ENCODE measurements at regions not wholly inside any gene's neighbourhood (a gene's known extent, or its start where the extent isn't known, plus 50 kb on each side); places are given as distances from the start of the nearest gene placed in this dataset.

DNA sequence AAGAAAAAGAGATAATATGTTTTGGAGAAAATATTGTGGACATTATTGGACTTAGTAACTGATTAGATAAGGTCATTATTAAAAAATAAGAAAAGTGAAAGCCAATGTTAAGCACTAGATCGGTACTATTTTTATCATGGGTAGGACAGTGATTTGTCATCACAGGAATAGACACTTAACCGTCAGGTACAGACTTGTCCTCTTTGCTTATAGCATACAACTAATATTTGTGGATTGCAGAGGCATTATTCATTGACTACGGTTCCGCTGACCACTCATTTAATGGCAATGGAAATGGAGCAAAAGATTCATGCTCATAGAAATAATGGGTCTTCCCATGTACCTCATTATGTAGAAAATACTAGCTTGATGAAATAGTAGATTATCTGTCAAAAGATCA is 596.3 kb upstream of the CA10 start:
- no peak overlapping the region for H3K27ac Mint-ChIP-seq (ENCODE audit: unreplicated experiment)

DNA sequence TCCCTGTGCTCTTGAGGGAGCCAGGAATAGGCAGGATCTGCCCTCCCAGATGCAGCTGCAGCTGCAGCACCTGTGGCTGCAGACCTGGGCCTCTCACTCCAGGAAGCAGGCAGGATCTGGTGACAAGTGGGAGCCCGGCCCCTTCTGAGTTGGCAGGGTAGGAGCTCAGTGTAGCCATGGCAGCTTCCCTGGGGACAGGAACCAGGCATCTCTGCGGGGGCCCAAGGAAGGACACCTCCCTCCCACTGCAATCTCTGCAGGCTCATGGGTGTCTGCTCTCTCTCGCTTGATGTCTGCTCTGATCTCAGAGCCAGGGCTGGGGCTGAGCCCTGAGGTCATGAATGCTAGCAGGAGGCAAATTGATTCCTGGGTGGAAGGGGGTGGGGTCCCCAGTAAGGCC is 592.5 kb upstream of the CA10 start:
- Mint-ChIP-seq H3K9me3 (ENCODE audit: low read depth) (no peaks in the 10 kb centered on the region), H3K36me3 (ENCODE audit: low read depth) (no peaks in the 10 kb centered on the region), H3K4me1 (ENCODE audit: low read depth) (no peaks in the 10 kb centered on the region), H3K27ac (ENCODE audit: unreplicated experiment) (no peak overlapping the region), H3K27me3 (ENCODE audit: low read depth) (no peaks in the 10 kb centered on the region), H3K4me3 (ENCODE audit: unreplicated experiment) (no peak overlapping the region)
- TF ChIP-seq, protein P1, sequence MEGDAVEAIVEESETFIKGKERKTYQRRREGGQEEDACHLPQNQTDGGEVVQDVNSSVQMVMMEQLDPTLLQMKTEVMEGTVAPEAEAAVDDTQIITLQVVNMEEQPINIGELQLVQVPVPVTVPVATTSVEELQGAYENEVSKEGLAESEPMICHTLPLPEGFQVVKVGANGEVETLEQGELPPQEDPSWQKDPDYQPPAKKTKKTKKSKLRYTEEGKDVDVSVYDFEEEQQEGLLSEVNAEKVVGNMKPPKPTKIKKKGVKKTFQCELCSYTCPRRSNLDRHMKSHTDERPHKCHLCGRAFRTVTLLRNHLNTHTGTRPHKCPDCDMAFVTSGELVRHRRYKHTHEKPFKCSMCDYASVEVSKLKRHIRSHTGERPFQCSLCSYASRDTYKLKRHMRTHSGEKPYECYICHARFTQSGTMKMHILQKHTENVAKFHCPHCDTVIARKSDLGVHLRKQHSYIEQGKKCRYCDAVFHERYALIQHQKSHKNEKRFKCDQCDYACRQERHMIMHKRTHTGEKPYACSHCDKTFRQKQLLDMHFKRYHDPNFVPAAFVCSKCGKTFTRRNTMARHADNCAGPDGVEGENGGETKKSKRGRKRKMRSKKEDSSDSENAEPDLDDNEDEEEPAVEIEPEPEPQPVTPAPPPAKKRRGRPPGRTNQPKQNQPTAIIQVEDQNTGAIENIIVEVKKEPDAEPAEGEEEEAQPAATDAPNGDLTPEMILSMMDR (IDR thresholded peaks at IDR 0.05), result no peak
- DNase-seq (ENCODE audit: low spot score), result no peak

More for the DNA sequence above, 596.3 kb upstream of the CA10 start:
- Mint-ChIP-seq H3K36me3 (ENCODE audit: low read depth) (no peaks in the 10 kb centered on the region), H3K9me3 (ENCODE audit: low read depth) (peaks cover 12% of the 10 kb centered on the region), H3K27me3 (ENCODE audit: low read depth) (no peaks in the 10 kb centered on the region), H3K4me1 (ENCODE audit: low read depth) (no peaks in the 10 kb centered on the region), H3K4me3 (ENCODE audit: unreplicated experiment) (no peak overlapping the region)
- DNase-seq (ENCODE audit: low spot score), result no peak
- TF ChIP-seq, protein P1 (IDR thresholded peaks at IDR 0.05), result no peak

DNA sequence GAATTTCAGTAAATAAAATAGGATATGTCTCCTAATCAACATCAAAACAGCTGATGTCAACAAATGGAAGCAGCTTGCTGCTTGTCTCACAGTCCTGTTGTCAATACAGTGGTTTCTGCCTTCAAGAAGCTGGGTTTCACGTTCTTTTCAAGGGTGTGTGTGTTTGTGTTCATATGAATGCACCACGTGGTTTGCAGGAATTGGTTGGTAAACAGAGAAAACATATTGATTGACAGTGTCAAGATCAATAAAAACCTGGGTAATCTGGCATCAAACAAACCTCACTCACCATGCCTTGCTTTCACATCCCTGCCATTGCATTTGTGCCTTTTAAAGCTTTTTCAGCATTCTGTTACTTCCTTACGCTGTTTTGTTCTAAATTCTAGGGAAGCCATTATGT is 585.7 kb upstream of the CA10 start:
- H3K4me1 Mint-ChIP-seq (ENCODE audit: low read depth), result no peaks in the 10 kb centered on the region
- TF ChIP-seq, protein P1 (IDR thresholded peaks at IDR 0.05), result no peak
- no peaks in the 10 kb centered on the region for H3K27me3 Mint-ChIP-seq (ENCODE audit: low read depth)
- no peaks in the 10 kb centered on the region for H3K36me3 Mint-ChIP-seq (ENCODE audit: low read depth)
- H3K27ac Mint-ChIP-seq (ENCODE audit: unreplicated experiment), result no peak overlapping the region
- H3K9me3 Mint-ChIP-seq (ENCODE audit: low read depth), result no peaks in the 10 kb centered on the region
- no peak for DNase-seq (ENCODE audit: low spot score)
- no peak overlapping the region for H3K4me3 Mint-ChIP-seq (ENCODE audit: unreplicated experiment)

GRCh38 chr17:52740006-52740405 is 581.5 kb upstream of the CA10 start:
- Mint-ChIP-seq H3K27ac (ENCODE audit: unreplicated experiment) (no peak overlapping the region), H3K27me3 (ENCODE audit: low read depth) (no peaks in the 10 kb centered on the region), H3K36me3 (ENCODE audit: low read depth) (no peaks in the 10 kb centered on the region), H3K4me3 (ENCODE audit: unreplicated experiment) (no peak overlapping the region), H3K4me1 (ENCODE audit: low read depth) (no peaks in the 10 kb centered on the region), H3K9me3 (ENCODE audit: low read depth) (no peaks in the 10 kb centered on the region)
- TF ChIP-seq, protein P1 (IDR thresholded peaks at IDR 0.05), result no peak
- no peak for DNase-seq (ENCODE audit: low spot score)

- no peak for DNase-seq (ENCODE audit: low spot score)
- TF ChIP-seq, protein P1 (IDR thresholded peaks at IDR 0.05), result no peak
- Mint-ChIP-seq H3K36me3 (ENCODE audit: low read depth) (no peaks in the 10 kb centered on the region), H3K4me1 (ENCODE audit: low read depth) (no peaks in the 10 kb centered on the region), H3K4me3 (ENCODE audit: unreplicated experiment) (no peak overlapping the region), H3K9me3 (ENCODE audit: low read depth) (no peaks in the 10 kb centered on the region), H3K27ac (ENCODE audit: unreplicated experiment) (no peak overlapping the region), H3K27me3 (ENCODE audit: low read depth) (no peaks in the 10 kb centered on the region)
Measured at GRCh38 chr17:52738791-52739190, 580.3 kb upstream of the CA10 start.

Measured in chondrocyte (in vitro differentiated cells).